ENCODE measurements at regions not wholly inside any gene's neighbourhood (a gene's known extent, or its start where the extent isn't known, plus 50 kb on each side); places are given as distances from the start of the nearest gene placed in this dataset.

DNA sequence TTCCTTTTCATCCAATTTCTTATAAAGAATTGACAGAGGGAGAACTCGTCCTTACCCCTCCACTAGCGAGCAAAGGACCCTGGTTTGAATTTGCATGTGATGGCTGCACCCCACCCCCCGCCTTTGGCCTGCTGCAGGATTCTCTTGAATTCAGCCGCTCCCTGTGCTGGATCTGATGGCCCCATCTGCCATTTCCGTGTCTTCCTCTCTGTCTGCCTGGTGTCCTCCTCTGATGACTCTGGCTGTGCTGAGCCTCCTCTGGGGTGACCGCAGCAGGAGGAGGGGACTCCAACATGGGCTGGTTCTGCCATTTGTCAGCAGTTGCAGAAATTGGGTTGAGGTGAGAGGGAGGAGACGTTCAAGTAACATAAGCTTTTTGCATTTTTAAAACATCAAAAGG lies 188.8 kb downstream of the DLL1 start:
- Histone ChIP-seq H3K27ac (ENCODE audit: low read depth in 2 of 2, low read length in 1 of 2) (no peak overlapping the region), H3K4me3 (ENCODE audit: low read depth in 1 of 2, low read length in 2 of 2) (no peak overlapping the region), H3K9me3 (ENCODE audit: control insufficient read depth in 2 of 2, insufficient read depth in 1 of 2, low read depth in 1 of 2, low read length in 1 of 2) (no peaks in the 10 kb centered on the region), H3K4me1 (ENCODE audit: control insufficient read depth in 2 of 2, insufficient read depth in 2 of 2, low read length in 1 of 2) (no peaks in the 10 kb centered on the region), H3K27me3 (ENCODE audit: control insufficient read depth in 1 of 2, insufficient read depth in 2 of 2, low read length in 2 of 2) (no peaks in the 10 kb centered on the region), H3K36me3 (ENCODE audit: control insufficient read depth in 2 of 2, insufficient read depth in 2 of 2, low read length in 1 of 2) (no peaks in the 10 kb centered on the region)
- 79 to 80% methylated on average over 7 of the region's 7 CpGs for WGBS, 2 donors

DNA sequence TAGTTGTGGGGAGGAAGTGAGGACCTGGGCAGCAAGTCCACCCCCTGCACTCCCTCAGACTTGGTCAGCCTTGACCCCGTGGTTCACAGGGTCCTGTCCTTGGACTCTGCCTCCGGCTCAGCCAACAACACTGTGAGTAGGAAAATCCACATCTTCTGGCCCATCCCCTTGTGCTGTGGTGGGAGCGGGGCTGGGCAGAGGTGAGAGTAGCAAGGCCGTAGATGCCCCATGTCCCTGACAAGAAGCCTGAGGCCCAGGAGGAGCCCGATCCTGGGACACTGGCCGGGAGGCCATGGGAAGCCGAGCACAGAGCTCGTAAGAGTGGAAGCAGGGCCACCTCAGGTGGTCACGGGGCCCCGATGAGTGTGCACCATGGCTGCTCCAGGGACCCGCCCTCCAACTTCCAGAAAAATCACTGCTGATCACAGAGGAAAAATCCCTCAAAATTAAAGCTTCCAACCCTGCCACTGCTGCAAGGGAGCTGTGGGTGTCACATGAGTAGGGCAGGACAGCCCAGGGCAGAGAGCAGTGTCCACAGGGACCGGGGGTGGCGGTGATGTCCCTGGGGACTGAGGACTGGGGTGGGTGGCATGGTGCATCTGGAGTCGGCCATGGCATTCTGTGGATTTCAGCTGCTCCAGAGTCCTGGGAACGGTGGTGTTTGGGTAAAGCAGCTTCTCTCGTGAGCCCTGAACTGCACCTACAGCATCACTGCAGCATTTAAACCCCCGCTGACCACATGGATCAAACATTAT lies 189.4 kb downstream of the DLL1 start:
- Histone ChIP-seq H3K27ac (ENCODE audit: low read depth in 2 of 2, low read length in 1 of 2) (no peak overlapping the region), H3K36me3 (ENCODE audit: control insufficient read depth in 2 of 2, insufficient read depth in 2 of 2, low read length in 1 of 2) (no peaks in the 10 kb centered on the region), H3K27me3 (ENCODE audit: control insufficient read depth in 1 of 2, insufficient read depth in 2 of 2, low read length in 2 of 2) (no peaks in the 10 kb centered on the region), H3K9me3 (ENCODE audit: control insufficient read depth in 2 of 2, insufficient read depth in 1 of 2, low read depth in 1 of 2, low read length in 1 of 2) (no peaks in the 10 kb centered on the region), H3K4me1 (ENCODE audit: control insufficient read depth in 2 of 2, insufficient read depth in 2 of 2, low read length in 1 of 2) (no peaks in the 10 kb centered on the region), H3K4me3 (ENCODE audit: low read depth in 1 of 2, low read length in 2 of 2) (no peak overlapping the region)
- 93 to 95% methylated on average over 17 of the region's 17 CpGs for WGBS, 2 donors

DNA sequence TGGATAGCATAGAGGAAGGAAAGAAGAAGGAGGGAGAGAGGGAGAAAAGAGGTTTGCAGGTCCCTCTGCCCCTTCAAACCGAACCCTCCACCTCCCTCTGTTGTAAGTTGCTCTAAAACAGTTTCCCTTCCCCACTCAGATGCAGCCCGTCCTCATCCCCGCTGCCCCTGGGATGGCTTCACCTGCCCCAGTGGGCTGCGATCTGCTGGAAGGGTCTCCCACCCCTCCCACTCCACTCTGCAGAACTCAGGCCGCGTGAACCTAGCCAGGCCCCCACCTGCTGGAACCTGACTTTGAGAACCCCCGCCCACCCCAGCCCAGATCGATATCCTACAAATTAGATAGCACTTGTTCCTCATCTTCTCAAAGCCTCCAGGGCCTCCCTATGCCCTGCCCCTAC lies 190.8 kb downstream of the DLL1 start:
- no peaks in the 10 kb centered on the region for H3K36me3 ChIP-seq (ENCODE audit: control insufficient read depth in 2 of 2, insufficient read depth in 2 of 2, low read length in 1 of 2)
- H3K9me3 ChIP-seq (ENCODE audit: control insufficient read depth in 2 of 2, insufficient read depth in 1 of 2, low read depth in 1 of 2, low read length in 1 of 2), result no peaks in the 10 kb centered on the region
- WGBS, 2 donors, result 84 to 89% methylated on average over 8 of the region's 8 CpGs
- no peak overlapping the region for H3K4me3 ChIP-seq (ENCODE audit: low read depth in 1 of 2, low read length in 2 of 2)
- no peak overlapping the region for H3K27ac ChIP-seq (ENCODE audit: low read depth in 2 of 2, low read length in 1 of 2)
- H3K27me3 ChIP-seq (ENCODE audit: control insufficient read depth in 1 of 2, insufficient read depth in 2 of 2, low read length in 2 of 2), result no peaks in the 10 kb centered on the region
- H3K4me1 ChIP-seq (ENCODE audit: control insufficient read depth in 2 of 2, insufficient read depth in 2 of 2, low read length in 1 of 2), result peaks cover 3% of the 10 kb centered on the region in 2 donors

DNA sequence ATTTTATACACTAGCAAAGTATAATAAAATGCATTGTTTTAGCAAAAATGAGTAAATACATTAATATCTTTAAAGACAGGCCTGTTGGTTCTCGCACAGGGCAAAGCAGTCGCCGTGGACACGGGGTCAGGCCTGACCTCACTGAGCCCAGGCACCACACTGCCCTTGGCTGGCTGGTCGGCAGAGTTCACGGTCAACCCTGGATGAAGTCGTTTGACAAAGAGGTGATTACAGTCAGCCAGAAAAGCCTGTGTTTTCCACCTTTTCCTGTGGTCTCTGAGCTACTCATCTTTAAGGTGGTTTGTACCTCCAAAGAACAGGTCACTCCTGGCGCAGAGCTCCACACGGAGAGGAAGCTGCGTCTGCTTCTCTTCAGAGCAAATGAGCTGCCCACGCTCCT lies 191.5 kb downstream of the DLL1 start:
- Histone ChIP-seq H3K36me3 (ENCODE audit: control insufficient read depth in 2 of 2, insufficient read depth in 2 of 2, low read length in 1 of 2) (no peaks in the 10 kb centered on the region), H3K4me3 (ENCODE audit: low read depth in 1 of 2, low read length in 2 of 2) (no peak overlapping the region), H3K4me1 (ENCODE audit: control insufficient read depth in 2 of 2, insufficient read depth in 2 of 2, low read length in 1 of 2) (peaks cover 3% of the 10 kb centered on the region in 2 donors), H3K27ac (ENCODE audit: low read depth in 2 of 2, low read length in 1 of 2) (no peak overlapping the region), H3K27me3 (ENCODE audit: control insufficient read depth in 1 of 2, insufficient read depth in 2 of 2, low read length in 2 of 2) (no peaks in the 10 kb centered on the region), H3K9me3 (ENCODE audit: control insufficient read depth in 2 of 2, insufficient read depth in 1 of 2, low read depth in 1 of 2, low read length in 1 of 2) (no peaks in the 10 kb centered on the region)
- 89 to 92% methylated on average over 11 of the region's 11 CpGs for WGBS, 2 donors

DNA sequence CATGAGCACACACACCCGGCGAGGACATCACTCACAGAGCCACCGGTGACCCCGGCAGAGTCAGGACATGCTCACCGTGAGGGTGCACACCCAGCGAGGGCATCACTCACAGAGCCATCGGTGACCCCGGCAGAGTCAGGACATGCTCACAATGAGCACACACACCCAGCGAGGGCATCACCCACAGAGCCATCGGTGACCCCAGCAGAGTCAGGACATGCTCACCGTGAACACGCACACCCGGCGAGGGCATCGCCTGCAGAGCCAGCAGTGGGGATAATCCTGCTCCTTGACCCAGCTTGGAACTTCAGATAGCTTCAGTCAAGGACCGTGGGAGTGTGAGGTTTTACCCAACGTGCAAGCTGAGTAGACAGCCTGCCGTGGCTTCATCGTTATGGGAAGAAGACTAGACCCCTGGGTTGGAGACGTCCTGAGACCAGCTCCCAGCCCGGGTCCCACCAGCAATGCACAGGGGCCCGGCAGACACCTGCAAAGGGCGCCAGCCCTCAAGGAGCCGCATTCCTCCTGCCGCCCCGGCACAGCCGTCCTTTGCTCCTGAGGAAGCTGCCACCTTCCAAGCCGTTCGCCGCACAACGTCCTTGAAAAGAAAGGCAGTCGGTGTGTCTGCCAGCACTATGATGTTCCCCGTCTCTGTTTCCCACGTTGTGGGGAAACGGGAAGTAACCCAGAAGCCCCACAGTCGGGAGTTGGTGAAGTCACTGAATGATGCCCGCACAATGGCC lies 192.3 kb downstream of the DLL1 start:
- no peaks in the 10 kb centered on the region for H3K27me3 ChIP-seq (ENCODE audit: control insufficient read depth in 1 of 2, insufficient read depth in 2 of 2, low read length in 2 of 2)
- 90 to 94% methylated on average over 36 to 37 of the region's 37 CpGs for WGBS, 2 donors
- peaks cover 3 to 6% of the 10 kb centered on the region in 2 donors for H3K4me1 ChIP-seq (ENCODE audit: control insufficient read depth in 2 of 2, insufficient read depth in 2 of 2, low read length in 1 of 2)

DNA sequence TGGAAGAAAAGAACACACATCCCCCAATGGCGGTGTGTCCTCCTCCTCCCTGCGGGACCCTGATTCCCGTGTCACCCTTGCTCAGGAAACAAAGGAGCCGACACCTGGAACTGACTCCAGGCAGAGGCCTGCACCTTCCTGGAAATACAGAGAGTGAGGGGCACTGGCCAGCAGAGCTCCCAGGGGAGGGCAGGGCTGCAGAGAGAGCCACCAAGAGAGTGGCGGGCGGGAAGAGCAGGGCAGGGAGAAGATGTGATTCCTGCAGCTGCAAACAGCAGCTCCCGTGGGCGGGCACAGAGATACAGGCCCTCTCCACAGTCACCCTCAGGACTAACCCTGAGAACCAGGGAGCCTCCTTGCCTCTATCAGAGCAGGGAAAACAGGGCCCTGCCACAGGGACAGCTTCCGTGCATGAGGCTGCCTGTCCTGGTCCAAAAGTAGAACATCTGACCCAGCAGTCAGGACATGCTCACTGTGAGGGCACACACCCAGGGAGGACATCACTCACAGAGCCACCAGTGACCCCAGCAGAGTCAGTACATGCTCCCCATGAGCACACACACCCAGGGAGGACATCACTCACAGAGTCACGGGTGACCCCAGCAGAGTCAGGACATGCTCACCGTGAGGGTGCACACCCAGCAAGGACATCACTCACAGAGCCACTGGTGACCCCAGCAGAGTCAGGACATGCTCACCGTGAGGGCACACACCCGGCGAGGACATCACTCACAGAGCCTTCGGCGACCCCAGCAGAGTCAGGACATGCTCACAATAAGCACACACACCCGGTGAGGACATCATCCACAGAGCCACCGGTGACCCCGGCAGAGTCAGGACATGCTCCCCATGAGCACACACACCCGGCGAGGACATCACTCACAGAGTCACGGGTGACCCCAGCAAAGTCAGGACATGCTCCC lies 193.1 kb downstream of the DLL1 start:
- H3K4me3 ChIP-seq (ENCODE audit: low read depth in 1 of 2, low read length in 2 of 2), result no peak overlapping the region
- no peak overlapping the region for H3K27ac ChIP-seq (ENCODE audit: low read depth in 2 of 2, low read length in 1 of 2)
- H3K4me1 ChIP-seq (ENCODE audit: control insufficient read depth in 2 of 2, insufficient read depth in 2 of 2, low read length in 1 of 2), result peaks cover 3 to 6% of the 10 kb centered on the region in 2 donors
- H3K9me3 ChIP-seq (ENCODE audit: control insufficient read depth in 2 of 2, insufficient read depth in 1 of 2, low read depth in 1 of 2, low read length in 1 of 2), result no peaks in the 10 kb centered on the region
- no peaks in the 10 kb centered on the region for H3K27me3 ChIP-seq (ENCODE audit: control insufficient read depth in 1 of 2, insufficient read depth in 2 of 2, low read length in 2 of 2)
- WGBS, 2 donors, result 80 to 81% methylated on average over 21 to 22 of the region's 22 CpGs
- no peaks in the 10 kb centered on the region for H3K36me3 ChIP-seq (ENCODE audit: control insufficient read depth in 2 of 2, insufficient read depth in 2 of 2, low read length in 1 of 2)

More for the DNA sequence above, 192.3 kb downstream of the DLL1 start:
- no peaks in the 10 kb centered on the region for H3K9me3 ChIP-seq (ENCODE audit: control insufficient read depth in 2 of 2, insufficient read depth in 1 of 2, low read depth in 1 of 2, low read length in 1 of 2)
- no peaks in the 10 kb centered on the region for H3K36me3 ChIP-seq (ENCODE audit: control insufficient read depth in 2 of 2, insufficient read depth in 2 of 2, low read length in 1 of 2)
- no peak overlapping the region for H3K4me3 ChIP-seq (ENCODE audit: low read depth in 1 of 2, low read length in 2 of 2)
- no peak overlapping the region for H3K27ac ChIP-seq (ENCODE audit: low read depth in 2 of 2, low read length in 1 of 2)

DNA sequence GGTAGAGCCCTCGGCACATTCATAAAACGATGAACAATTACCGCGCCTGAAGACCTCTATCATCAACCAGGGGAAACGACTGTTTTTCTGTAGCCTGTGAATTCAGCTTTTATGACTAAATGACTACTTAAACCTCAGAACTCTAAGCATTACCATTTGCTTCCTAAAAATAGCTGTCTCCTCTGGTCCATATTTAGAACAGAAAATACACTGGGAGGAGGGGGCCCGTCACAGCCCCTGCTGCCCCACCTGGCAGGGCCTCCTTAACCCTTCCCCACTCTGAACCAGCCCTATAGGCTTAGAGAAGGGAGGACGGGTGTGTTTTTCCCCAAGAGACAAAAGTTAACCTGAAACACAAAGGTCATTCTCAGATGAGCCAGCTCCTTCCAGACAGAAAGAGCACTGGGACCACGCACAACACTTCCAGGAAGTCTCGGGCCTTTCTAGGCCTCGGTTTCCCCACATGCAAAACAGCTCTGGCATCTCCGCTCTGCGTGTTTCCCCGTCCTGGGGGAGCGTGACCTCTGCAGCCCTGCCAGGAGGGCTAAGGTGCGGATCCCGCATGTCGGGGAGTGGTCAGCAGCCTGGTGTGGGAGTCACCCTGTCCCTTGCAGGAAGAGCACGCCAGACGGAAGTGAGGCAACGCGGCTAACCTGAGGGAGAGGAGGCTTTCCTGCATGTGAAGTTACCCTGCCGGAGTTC lies 193.9 kb downstream of the DLL1 start:
- Histone ChIP-seq H3K9me3 (ENCODE audit: control insufficient read depth in 2 of 2, insufficient read depth in 1 of 2, low read depth in 1 of 2, low read length in 1 of 2) (no peaks in the 10 kb centered on the region), H3K4me1 (ENCODE audit: control insufficient read depth in 2 of 2, insufficient read depth in 2 of 2, low read length in 1 of 2) (peaks cover 3 to 6% of the 10 kb centered on the region in 2 donors), H3K4me3 (ENCODE audit: low read depth in 1 of 2, low read length in 2 of 2) (no peak overlapping the region), H3K27ac (ENCODE audit: low read depth in 2 of 2, low read length in 1 of 2) (no peak overlapping the region), H3K27me3 (ENCODE audit: control insufficient read depth in 1 of 2, insufficient read depth in 2 of 2, low read length in 2 of 2) (no peaks in the 10 kb centered on the region), H3K36me3 (ENCODE audit: control insufficient read depth in 2 of 2, insufficient read depth in 2 of 2, low read length in 1 of 2) (no peaks in the 10 kb centered on the region)
- 76% methylated on average over 22 of the region's 22 CpGs for WGBS, 2 donors

DNA sequence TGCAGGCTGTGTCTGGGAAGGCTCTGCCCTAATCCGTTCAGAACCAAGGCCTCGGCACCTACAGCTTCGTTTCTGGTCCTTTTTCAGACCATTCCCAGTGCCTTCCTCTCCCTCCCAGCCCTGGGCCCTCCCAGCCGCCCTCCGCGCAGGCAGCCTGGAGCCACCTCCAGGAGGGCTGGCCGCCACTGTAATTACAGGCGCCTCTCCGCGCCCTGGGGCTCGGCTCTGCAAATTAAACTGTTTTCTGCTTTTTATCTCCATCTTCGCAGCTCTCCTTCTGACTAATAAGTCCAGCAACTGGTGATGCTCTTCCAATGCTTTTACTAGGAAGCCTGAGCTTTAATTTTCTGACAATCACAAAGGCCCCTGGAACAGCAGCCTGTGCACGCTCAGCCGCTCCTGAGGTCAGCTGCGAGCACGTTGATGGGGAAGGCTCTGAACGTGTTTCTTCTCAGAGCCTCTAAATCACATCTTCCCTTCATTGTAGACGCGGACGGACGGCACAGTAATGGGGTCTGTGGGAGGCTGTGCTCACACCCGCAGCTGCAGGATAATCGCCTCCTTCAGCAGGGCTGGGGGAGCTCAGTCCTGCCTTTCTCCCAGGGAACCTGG lies 194.6 kb downstream of the DLL1 start:
- no peak overlapping the region for H3K4me3 ChIP-seq (ENCODE audit: low read depth in 1 of 2, low read length in 2 of 2)
- H3K36me3 ChIP-seq (ENCODE audit: control insufficient read depth in 2 of 2, insufficient read depth in 2 of 2, low read length in 1 of 2), result no peaks in the 10 kb centered on the region
- no peaks in the 10 kb centered on the region for H3K9me3 ChIP-seq (ENCODE audit: control insufficient read depth in 2 of 2, insufficient read depth in 1 of 2, low read depth in 1 of 2, low read length in 1 of 2)
- no peak overlapping the region for H3K27ac ChIP-seq (ENCODE audit: low read depth in 2 of 2, low read length in 1 of 2)
- H3K4me1 ChIP-seq (ENCODE audit: control insufficient read depth in 2 of 2, insufficient read depth in 2 of 2, low read length in 1 of 2), result peaks cover 3 to 6% of the 10 kb centered on the region in 2 donors
- no peaks in the 10 kb centered on the region for H3K27me3 ChIP-seq (ENCODE audit: control insufficient read depth in 1 of 2, insufficient read depth in 2 of 2, low read length in 2 of 2)
- WGBS, 2 donors, result 77 to 80% methylated on average over 23 of the region's 23 CpGs

All from esophagus (tissue), 2 donors.